Transverse colon (tissue), 3 donors: ENCODE measurements at regions not wholly inside any gene's neighbourhood (a gene's known extent, or its start where the extent isn't known, plus 50 kb on each side); places are given as distances from the start of the nearest gene placed in this dataset.

Experiments used
- EP300 ChIP-seq: sonication (generic); formaldehyde crosslinking; IDR thresholded peaks from one replicate; pipeline ENCODE4 v1.6.1; 2017; ENCODE audit warnings: antibody characterized with exemption, low read depth
- POLR2A ChIP-seq: fragments of 450-650 bp; IDR thresholded peaks from one replicate; pipeline ENCODE4 v1.6.1; 2016; ENCODE audit warnings: antibody characterized with exemption, mild to moderate bottlenecking, moderate library complexity
- TF ChIP-seq, protein P1 (sequence below), 5 experiments: fragments of 200-600 bp in 3 of 5; fragments of 450-650 bp in 2 of 5; sonication (generic) in 3 of 5; IDR thresholded peaks; 1 replicate in 2 of 5; 2 replicates in 3 of 5; pipeline ENCODE4 v1.5.1; 2016 to 2017; ENCODE audit warnings: antibody characterized with exemption in 5 of 5, inconsistent platforms in 3 of 5, mild to moderate bottlenecking in 2 of 5, moderate library complexity in 1 of 5

DNA sequence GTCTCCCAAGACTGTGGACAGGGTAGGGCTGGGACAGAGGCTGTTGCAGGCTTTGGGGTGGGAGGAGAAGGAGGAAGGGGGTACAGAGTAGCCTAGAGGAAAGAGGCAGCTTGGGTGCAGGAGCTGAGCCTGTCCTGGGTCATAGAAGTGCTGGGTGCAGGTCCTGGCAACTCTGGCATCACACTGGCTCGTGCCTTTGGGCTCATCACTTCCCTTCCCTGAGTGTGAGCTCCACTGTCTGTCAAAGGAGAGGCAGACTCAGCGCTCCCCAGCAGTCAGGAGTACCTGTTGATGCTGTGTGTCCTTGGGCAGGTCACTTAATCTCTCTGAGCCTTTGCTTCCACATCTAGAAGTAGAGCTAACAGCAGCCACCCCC, 157.1 kb downstream of the PTPRU start:
- TF ChIP-seq, protein P1, sequence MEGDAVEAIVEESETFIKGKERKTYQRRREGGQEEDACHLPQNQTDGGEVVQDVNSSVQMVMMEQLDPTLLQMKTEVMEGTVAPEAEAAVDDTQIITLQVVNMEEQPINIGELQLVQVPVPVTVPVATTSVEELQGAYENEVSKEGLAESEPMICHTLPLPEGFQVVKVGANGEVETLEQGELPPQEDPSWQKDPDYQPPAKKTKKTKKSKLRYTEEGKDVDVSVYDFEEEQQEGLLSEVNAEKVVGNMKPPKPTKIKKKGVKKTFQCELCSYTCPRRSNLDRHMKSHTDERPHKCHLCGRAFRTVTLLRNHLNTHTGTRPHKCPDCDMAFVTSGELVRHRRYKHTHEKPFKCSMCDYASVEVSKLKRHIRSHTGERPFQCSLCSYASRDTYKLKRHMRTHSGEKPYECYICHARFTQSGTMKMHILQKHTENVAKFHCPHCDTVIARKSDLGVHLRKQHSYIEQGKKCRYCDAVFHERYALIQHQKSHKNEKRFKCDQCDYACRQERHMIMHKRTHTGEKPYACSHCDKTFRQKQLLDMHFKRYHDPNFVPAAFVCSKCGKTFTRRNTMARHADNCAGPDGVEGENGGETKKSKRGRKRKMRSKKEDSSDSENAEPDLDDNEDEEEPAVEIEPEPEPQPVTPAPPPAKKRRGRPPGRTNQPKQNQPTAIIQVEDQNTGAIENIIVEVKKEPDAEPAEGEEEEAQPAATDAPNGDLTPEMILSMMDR (IDR thresholded peaks at IDR 0.05), result no peak
- TF ChIP-seq POLR2A, result no peak
- no peak for TF ChIP-seq EP300
